ENCODE measurements at regions not wholly inside any gene's neighbourhood (a gene's known extent, or its start where the extent isn't known, plus 50 kb on each side); places are given as distances from the start of the nearest gene placed in this dataset.

DNA sequence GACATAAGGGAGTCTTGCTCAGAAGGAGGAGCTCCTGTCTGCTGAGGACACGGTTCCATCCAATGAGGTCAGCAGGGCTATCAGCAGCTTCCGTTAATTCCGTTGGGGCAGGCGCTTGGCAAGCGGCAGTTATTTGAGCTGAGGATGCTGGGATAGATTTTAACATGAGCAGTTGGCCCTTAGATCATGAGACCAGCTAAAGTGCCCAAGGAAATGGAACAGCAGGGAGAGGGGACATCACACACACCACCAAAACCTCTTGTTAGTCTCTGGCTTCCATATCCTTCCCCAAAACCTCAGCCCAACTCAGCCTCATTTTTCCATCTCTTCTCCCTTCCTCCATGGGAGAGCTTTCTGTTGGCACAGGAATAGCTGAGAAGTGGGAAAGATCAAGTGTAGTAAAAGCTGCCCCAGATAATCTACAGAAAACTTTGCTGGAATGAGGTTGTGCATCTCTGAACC is 138.7 kb upstream of the PZP start:
- TF ChIP-seq, protein P1, sequence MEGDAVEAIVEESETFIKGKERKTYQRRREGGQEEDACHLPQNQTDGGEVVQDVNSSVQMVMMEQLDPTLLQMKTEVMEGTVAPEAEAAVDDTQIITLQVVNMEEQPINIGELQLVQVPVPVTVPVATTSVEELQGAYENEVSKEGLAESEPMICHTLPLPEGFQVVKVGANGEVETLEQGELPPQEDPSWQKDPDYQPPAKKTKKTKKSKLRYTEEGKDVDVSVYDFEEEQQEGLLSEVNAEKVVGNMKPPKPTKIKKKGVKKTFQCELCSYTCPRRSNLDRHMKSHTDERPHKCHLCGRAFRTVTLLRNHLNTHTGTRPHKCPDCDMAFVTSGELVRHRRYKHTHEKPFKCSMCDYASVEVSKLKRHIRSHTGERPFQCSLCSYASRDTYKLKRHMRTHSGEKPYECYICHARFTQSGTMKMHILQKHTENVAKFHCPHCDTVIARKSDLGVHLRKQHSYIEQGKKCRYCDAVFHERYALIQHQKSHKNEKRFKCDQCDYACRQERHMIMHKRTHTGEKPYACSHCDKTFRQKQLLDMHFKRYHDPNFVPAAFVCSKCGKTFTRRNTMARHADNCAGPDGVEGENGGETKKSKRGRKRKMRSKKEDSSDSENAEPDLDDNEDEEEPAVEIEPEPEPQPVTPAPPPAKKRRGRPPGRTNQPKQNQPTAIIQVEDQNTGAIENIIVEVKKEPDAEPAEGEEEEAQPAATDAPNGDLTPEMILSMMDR (conservative IDR thresholded peaks at IDR 0.05; ENCODE audit: low read depth, low read length), result no peak
- TF ChIP-seq EZH2 (IDR thresholded peaks at IDR 0.05; ENCODE audit: borderline replicate concordance, low read depth, low read length, poor library complexity, severe bottlenecking), result no peak

Measured in A673 (cell line).